ENCODE measurements at regions not wholly inside any gene's neighbourhood (a gene's known extent, or its start where the extent isn't known, plus 50 kb on each side); places are given as distances from the start of the nearest gene placed in this dataset.

- ATAC-seq, result no peak
- TF ChIP-seq TCF4 (CRISPR knock-in tag; IDR thresholded peaks at IDR 0.05; ENCODE audit: borderline replicate concordance) (peak; percentile 44; the same call in 1 of the 2 replicates), PPARA (CRISPR knock-in tag; IDR thresholded peaks at IDR 0.05; ENCODE audit: borderline replicate concordance) (no peak)
- TF ChIP-seq, protein P1, sequence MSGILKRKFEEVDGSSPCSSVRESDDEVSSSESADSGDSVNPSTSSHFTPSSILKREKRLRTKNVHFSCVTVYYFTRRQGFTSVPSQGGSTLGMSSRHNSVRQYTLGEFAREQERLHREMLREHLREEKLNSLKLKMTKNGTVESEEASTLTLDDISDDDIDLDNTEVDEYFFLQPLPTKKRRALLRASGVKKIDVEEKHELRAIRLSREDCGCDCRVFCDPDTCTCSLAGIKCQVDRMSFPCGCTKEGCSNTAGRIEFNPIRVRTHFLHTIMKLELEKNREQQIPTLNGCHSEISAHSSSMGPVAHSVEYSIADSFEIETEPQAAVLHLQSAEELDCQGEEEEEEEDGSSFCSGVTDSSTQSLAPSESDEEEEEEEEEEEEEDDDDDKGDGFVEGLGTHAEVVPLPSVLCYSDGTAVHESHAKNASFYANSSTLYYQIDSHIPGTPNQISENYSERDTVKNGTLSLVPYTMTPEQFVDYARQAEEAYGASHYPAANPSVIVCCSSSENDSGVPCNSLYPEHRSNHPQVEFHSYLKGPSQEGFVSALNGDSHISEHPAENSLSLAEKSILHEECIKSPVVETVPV (CRISPR knock-in tag; IDR thresholded peaks at IDR 0.05), result no peak
These were observed 839.8 kb downstream of the NTRK3 start for GRCh38 chr15:87416591-87417257.

DNA sequence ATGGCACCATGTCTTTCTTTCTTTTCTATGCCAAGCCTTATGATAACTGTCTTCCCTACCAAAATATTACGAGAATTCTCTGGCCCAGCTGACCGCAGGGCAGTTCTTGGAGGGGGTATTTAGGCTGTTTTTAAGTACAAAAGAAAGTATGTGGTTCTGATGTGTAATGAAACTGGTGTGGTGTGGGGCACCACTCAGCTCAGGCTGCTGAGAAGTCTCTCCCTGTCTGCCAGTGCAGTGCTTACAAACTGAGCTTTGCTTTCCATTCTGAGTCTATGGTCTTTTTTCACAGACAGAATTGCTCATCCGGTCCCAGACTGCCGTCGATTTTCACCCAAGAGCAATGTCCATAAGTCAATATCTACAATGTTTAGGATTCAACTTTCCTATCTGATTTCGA lies 847.6 kb downstream of the NTRK3 start:
- ATAC-seq, result no peak

GRCh38 chr15:87403973-87404372 lies 852.6 kb downstream of the NTRK3 start:
- no peak for ATAC-seq
- no peak for TF ChIP-seq ZC3H10 (CRISPR knock-in tag; IDR thresholded peaks at IDR 0.05)

More for the DNA sequence above, 847.6 kb downstream of the NTRK3 start:
- TF ChIP-seq, protein P2, sequence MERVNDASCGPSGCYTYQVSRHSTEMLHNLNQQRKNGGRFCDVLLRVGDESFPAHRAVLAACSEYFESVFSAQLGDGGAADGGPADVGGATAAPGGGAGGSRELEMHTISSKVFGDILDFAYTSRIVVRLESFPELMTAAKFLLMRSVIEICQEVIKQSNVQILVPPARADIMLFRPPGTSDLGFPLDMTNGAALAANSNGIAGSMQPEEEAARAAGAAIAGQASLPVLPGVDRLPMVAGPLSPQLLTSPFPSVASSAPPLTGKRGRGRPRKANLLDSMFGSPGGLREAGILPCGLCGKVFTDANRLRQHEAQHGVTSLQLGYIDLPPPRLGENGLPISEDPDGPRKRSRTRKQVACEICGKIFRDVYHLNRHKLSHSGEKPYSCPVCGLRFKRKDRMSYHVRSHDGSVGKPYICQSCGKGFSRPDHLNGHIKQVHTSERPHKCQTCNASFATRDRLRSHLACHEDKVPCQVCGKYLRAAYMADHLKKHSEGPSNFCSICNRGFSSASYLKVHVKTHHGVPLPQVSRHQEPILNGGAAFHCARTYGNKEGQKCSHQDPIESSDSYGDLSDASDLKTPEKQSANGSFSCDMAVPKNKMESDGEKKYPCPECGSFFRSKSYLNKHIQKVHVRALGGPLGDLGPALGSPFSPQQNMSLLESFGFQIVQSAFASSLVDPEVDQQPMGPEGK (CRISPR knock-in tag; IDR thresholded peaks at IDR 0.05; ENCODE audit: borderline replicate concordance), result no peak
- no peak for TF ChIP-seq TOX (CRISPR knock-in tag; IDR thresholded peaks at IDR 0.05; ENCODE audit: borderline replicate concordance)
- TF ChIP-seq ZNF565 (CRISPR knock-in tag; conservative IDR thresholded peaks at IDR 0.05; ENCODE audit: low read depth), result no peak

DNA sequence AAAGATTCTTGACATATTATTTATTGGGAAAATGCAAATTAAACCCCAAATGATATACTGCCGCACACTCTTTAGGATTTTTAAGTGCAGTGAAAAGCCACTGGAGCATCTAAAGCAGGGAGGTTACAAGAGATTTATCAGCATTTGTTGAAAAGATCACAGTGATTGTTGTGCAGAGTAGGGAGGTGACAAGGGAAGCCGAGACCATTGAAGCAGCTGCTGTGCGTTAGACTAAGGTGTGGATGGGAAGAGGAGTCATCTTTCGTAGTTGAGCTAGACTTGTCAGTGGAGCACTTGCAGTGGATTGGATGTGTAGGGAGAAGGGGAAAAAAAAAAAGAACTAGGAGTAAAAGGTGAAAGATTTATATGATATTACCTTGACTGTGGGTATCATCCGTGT lies 854.6 kb downstream of the NTRK3 start:
- no peak for ATAC-seq
- TF ChIP-seq, protein P3, sequence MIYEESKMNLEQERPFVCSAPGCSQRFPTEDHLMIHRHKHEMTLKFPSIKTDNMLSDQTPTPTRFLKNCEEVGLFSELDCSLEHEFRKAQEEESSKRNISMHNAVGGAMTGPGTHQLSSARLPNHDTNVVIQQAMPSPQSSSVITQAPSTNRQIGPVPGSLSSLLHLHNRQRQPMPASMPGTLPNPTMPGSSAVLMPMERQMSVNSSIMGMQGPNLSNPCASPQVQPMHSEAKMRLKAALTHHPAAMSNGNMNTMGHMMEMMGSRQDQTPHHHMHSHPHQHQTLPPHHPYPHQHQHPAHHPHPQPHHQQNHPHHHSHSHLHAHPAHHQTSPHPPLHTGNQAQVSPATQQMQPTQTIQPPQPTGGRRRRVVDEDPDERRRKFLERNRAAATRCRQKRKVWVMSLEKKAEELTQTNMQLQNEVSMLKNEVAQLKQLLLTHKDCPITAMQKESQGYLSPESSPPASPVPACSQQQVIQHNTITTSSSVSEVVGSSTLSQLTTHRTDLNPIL (CRISPR knock-in tag; IDR thresholded peaks at IDR 0.05; ENCODE audit: low read depth), result no peak
- TF ChIP-seq SNAI2 (CRISPR knock-in tag; IDR thresholded peaks at IDR 0.05), result no peak
- no peak for TF ChIP-seq ESRRG (CRISPR knock-in tag; IDR thresholded peaks at IDR 0.05)
- no peak for TF ChIP-seq BACH2 (CRISPR knock-in tag; IDR thresholded peaks at IDR 0.05; ENCODE audit: borderline replicate concordance)
- TF ChIP-seq ZC3H10 (CRISPR knock-in tag; IDR thresholded peaks at IDR 0.05), result no peak
- TF ChIP-seq ZNF565 (CRISPR knock-in tag; conservative IDR thresholded peaks at IDR 0.05; ENCODE audit: low read depth), result no peak
- TF ChIP-seq RARB (CRISPR knock-in tag; IDR thresholded peaks at IDR 0.05), result no peak
- TF ChIP-seq, protein P4, sequence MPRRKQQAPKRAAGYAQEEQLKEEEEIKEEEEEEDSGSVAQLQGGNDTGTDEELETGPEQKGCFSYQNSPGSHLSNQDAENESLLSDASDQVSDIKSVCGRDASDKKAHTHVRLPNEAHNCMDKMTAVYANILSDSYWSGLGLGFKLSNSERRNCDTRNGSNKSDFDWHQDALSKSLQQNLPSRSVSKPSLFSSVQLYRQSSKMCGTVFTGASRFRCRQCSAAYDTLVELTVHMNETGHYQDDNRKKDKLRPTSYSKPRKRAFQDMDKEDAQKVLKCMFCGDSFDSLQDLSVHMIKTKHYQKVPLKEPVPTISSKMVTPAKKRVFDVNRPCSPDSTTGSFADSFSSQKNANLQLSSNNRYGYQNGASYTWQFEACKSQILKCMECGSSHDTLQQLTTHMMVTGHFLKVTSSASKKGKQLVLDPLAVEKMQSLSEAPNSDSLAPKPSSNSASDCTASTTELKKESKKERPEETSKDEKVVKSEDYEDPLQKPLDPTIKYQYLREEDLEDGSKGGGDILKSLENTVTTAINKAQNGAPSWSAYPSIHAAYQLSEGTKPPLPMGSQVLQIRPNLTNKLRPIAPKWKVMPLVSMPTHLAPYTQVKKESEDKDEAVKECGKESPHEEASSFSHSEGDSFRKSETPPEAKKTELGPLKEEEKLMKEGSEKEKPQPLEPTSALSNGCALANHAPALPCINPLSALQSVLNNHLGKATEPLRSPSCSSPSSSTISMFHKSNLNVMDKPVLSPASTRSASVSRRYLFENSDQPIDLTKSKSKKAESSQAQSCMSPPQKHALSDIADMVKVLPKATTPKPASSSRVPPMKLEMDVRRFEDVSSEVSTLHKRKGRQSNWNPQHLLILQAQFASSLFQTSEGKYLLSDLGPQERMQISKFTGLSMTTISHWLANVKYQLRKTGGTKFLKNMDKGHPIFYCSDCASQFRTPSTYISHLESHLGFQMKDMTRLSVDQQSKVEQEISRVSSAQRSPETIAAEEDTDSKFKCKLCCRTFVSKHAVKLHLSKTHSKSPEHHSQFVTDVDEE (CRISPR knock-in tag; IDR thresholded peaks at IDR 0.05), result no peak

- TF ChIP-seq PPARA (CRISPR knock-in tag; IDR thresholded peaks at IDR 0.05; ENCODE audit: borderline replicate concordance) (no peak), TOX (CRISPR knock-in tag; IDR thresholded peaks at IDR 0.05; ENCODE audit: borderline replicate concordance) (no peak), GLIS3 (CRISPR knock-in tag; IDR thresholded peaks at IDR 0.05) (no peak), ZC3H10 (CRISPR knock-in tag; IDR thresholded peaks at IDR 0.05) (no peak), ZFP30 (CRISPR knock-in tag; IDR thresholded peaks at IDR 0.05) (no peak)
- TF ChIP-seq, protein P4 (CRISPR knock-in tag; IDR thresholded peaks at IDR 0.05), result no peak
- TF ChIP-seq, protein P5, sequence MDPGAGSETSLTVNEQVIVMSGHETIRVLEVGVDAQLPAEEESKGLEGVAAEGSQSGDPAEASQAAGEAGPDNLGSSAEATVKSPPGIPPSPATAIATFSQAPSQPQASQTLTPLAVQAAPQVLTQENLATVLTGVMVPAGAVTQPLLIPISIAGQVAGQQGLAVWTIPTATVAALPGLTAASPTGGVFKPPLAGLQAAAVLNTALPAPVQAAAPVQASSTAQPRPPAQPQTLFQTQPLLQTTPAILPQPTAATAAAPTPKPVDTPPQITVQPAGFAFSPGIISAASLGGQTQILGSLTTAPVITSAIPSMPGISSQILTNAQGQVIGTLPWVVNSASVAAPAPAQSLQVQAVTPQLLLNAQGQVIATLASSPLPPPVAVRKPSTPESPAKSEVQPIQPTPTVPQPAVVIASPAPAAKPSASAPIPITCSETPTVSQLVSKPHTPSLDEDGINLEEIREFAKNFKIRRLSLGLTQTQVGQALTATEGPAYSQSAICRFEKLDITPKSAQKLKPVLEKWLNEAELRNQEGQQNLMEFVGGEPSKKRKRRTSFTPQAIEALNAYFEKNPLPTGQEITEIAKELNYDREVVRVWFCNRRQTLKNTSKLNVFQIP (CRISPR knock-in tag; IDR thresholded peaks at IDR 0.05; ENCODE audit: borderline replicate concordance, low read depth), result no peak
- ATAC-seq, result no peak
These were observed 861.9 kb downstream of the NTRK3 start for GRCh38 chr15:87394676-87395075.

All from SK-N-SH treated with all-trans-retinoic acid at 6 μM for 48 hours (cell line).